Psoas muscle (tissue), 7 donors: ENCODE measurements at regions not wholly inside any gene's neighbourhood (a gene's known extent, or its start where the extent isn't known, plus 50 kb on each side); places are given as distances from the start of the nearest gene placed in this dataset.
A peak's percentile ranks its signal among the peaks of the same experiment; 100 is the strongest.

Source experiments
- ATAC-seq, 4 donors: fragments of 200-7000 bp; cut with Tn5 transposase; one replicate each; pipeline ENCODE4 v1.9.1; 2020; ENCODE audit warnings: moderate library complexity in 3 of 4, mild to moderate bottlenecking in 2 of 4
- DNase-seq, 2 donors: peaks; one replicate each; pipeline ENCODE4 v3.0.0-alpha.2; 2020
- H3K27ac ChIP-seq: fragments of 200-600 bp; one replicate; pipeline ENCODE4 v1.8.0; 2022
- H3K27me3 ChIP-seq, 3 donors: fragments of 200-600 bp in 1 of 3; one replicate each; pipeline versions ENCODE4 v1.6.1 to v1.8.0; 2013 to 2022; ENCODE audit warnings: low read length in 2 of 3, mild to moderate bottlenecking in 2 of 3, moderate library complexity in 1 of 3; ENCODE audit not compliant: insufficient read depth in 3 of 3
- H3K36me3 ChIP-seq, 2 donors: fragments of 200-600 bp in 1 of 2; one replicate each; pipeline versions ENCODE4 v1.6.1 to v1.8.0; 2013 to 2022; ENCODE audit warnings: low read depth in 1 of 2, mild to moderate bottlenecking in 1 of 2, moderate library complexity in 1 of 2; ENCODE audit not compliant: insufficient read depth in 1 of 2
- H3K4me1 ChIP-seq: fragments of 200-600 bp; one replicate; pipeline ENCODE4 v1.8.0; 2022
- H3K4me3 ChIP-seq: fragments of 200-600 bp; one replicate; pipeline ENCODE4 v1.8.0; 2022; ENCODE audit warnings: mild to moderate bottlenecking
- H3K9me3 ChIP-seq: fragments of 200-600 bp; one replicate; pipeline ENCODE4 v1.8.0; 2022
- WGBS, 3 donors: extraction: QIAGEN DNeasy Blood & Tissue Kit; methylation state at CpG; one replicate each; pipeline versions ENCODE4 v1.1.6 to v1.1.7; 2013; 5-methylcytosine and 5-hydroxymethylcytosine counted together
- intact Hi-C, 2 donors: fragments of 100-400 bp; cut with DNase I; formaldehyde crosslinking; loops; one replicate each; pipeline versions ENCODE4 v1.11.0 to v1.14.2; 2022
- TF ChIP-seq, protein P1 (sequence below): fragments of 200-600 bp; IDR thresholded peaks from one replicate; pipeline ENCODE4 v1.8.0; 2022; ENCODE audit warnings: antibody characterized with exemption
- donor health status: healthy with polysubstance abuse.
- donor health status: DM: no; HTN: no; CAD: no; lungs with moderate emphysema.
- donor health status: Bipolar disorder and iron deficiency.
- donor health status: healthy.
- donor health status: DM: yes; HTN: yes; CAD: no.
- donor health status: DM: no; HTN: no; CAD: no.
- donor health status: DM: yes; HTN: yes; CAD: no.

DNA sequence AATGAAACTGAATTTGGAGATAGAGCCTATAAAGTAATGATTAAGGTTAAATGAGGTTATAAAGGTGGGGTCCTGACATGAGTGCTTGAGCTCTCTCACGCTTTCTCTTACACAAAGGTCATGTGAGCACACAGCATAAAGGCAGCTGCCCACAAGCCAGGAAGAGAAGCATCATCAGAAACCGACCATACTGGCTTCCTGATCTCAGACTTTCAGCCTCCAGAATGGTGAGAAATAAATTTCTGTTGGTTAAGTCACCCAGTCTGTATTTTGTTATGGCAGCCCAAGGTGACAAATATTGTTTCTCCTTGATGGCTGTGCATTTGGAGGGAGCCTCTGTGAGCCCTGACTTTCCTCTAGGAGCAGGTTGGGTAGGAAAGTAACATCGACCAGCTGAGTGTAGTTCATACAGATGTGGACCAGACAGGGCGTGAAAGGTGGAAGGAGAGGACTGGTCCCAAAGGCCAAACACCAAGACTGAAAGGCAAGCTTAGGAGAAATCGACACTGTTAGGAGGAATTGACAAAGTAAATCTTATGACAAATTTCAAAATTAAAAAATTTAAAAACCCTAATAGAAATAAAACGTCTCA is 97.6 kb upstream of the SLC38A2 start:
- H3K4me1 ChIP-seq = peaks cover 49% of the 10 kb centered on the region
- peak overlapping the region; percentile 74 for H3K27ac ChIP-seq
- DNase-seq = no peak

DNA sequence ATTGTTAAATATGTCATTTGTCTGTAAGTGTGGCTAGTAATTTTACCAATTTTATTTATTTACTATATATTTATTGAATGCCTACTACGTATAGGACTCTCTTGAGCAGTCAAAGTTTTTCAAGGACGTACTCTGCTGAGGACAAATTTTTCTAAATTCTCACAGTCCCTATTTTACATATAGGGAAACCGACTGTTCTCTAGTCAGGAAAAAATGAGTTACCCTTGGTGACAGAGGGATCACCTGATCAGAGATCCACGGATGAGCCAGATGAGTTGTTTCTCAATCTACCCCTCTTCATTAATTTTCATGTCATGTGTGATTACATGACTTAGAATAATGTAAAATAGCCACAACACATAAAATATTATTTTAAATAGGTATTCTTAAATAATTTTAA is 96.2 kb upstream of the SLC38A2 start:
- H3K36me3 ChIP-seq = no peaks in the 10 kb centered on the region
- H3K27me3 ChIP-seq = no peaks in the 10 kb centered on the region
- H3K4me3 ChIP-seq = peak overlapping the region; percentile 4
- DNase-seq (no peak), ATAC-seq (peak in 1 of 4 donors; percentile 31)
- 58 to 65% (median 59%) methylated on average over 4 of the region's 4 CpGs for WGBS, 3 donors
- intact Hi-C loops = loop anchor here (2.0 to 5.0 kb wide), 2 partner anchors 82 to 84 kb away; no protein-coding TSS in a partner anchor
- H3K9me3 ChIP-seq = no peaks in the 10 kb centered on the region
- TF ChIP-seq, protein P1, sequence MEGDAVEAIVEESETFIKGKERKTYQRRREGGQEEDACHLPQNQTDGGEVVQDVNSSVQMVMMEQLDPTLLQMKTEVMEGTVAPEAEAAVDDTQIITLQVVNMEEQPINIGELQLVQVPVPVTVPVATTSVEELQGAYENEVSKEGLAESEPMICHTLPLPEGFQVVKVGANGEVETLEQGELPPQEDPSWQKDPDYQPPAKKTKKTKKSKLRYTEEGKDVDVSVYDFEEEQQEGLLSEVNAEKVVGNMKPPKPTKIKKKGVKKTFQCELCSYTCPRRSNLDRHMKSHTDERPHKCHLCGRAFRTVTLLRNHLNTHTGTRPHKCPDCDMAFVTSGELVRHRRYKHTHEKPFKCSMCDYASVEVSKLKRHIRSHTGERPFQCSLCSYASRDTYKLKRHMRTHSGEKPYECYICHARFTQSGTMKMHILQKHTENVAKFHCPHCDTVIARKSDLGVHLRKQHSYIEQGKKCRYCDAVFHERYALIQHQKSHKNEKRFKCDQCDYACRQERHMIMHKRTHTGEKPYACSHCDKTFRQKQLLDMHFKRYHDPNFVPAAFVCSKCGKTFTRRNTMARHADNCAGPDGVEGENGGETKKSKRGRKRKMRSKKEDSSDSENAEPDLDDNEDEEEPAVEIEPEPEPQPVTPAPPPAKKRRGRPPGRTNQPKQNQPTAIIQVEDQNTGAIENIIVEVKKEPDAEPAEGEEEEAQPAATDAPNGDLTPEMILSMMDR = no peak
- H3K27ac ChIP-seq = peak overlapping the region; percentile 74
- H3K4me1 ChIP-seq = peaks cover 53% of the 10 kb centered on the region

More for the DNA sequence above, 97.6 kb upstream of the SLC38A2 start:
- H3K4me3 ChIP-seq = no peak overlapping the region
- no peak for ATAC-seq
- intact Hi-C loops = loop anchor here in 1 of 2 donors (5.0 kb wide), 1 partner anchor 67 kb away; no protein-coding TSS in a partner anchor
- H3K36me3 ChIP-seq = no peaks in the 10 kb centered on the region
- H3K27me3 ChIP-seq = no peaks in the 10 kb centered on the region
- TF ChIP-seq, protein P1 = no peak
- 69 to 79% (median 70%) methylated on average over 5 to 6 of the region's 6 CpGs for WGBS, 3 donors
- H3K9me3 ChIP-seq = no peaks in the 10 kb centered on the region

DNA sequence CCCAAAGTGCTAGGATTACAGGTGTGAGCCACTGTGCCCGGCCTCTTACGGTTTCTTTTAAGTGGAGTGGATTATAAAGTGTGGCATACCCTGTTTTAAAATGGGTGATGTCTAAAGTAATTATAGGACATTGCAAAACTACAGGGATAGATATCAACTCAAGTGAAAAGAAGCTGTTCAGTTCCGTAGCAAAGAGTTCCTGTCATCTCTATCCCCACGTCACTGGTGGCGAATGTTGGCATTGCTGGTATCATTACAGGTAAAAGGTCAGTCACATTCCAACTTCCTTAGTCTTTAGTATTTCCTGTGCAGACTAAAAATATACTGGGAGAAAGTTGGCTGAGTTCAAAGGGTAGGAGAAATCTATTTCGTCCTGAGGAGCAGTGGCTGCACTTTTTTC is 95.6 kb upstream of the SLC38A2 start:
- TF ChIP-seq, protein P1 = peak; percentile 21
- peak overlapping the region; percentile 74 for H3K27ac ChIP-seq
- H3K27me3 ChIP-seq = no peaks in the 10 kb centered on the region
- H3K4me1 ChIP-seq = peaks cover 53% of the 10 kb centered on the region
- peak overlapping the region; percentile 4 for H3K4me3 ChIP-seq
- no peaks in the 10 kb centered on the region for H3K9me3 ChIP-seq
- DNase-seq = peak; percentile 55 to 81
- no peaks in the 10 kb centered on the region for H3K36me3 ChIP-seq
- WGBS, 3 donors = 19 to 26% (median 21%) methylated on average over 6 of the region's 6 CpGs
- intact Hi-C loops = loop anchor here (2.0 to 5.0 kb wide), 2 partner anchors 81 to 85 kb away; no protein-coding TSS in a partner anchor
- ATAC-seq = peak; percentile 94 to 96 (median 96)

DNA sequence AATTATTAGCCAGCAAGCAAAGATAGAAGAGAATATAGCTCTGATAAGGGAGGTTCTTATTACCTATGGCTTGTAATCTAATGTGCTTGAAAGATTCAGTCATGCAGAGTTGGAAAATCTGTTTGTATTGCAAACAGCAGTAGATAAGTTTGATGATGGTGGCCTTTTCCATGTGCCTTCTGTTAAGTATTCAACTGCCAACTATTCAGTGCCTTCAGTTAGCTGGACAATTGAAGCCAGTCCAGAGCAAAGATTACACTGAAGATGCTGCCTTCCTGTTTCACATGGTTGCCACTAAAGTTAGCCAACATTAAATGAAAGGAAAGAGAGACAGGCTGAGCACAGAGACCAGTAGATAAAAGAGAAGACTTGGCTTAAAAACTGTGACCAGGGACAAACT is 92.7 kb upstream of the SLC38A2 start:
- no peaks in the 10 kb centered on the region for H3K36me3 ChIP-seq
- ATAC-seq = no peak
- DNase-seq = no peak
- TF ChIP-seq, protein P1 = no peak
- no peaks in the 10 kb centered on the region for H3K27me3 ChIP-seq
- H3K27ac ChIP-seq = peak overlapping the region; percentile 74
- peaks cover 57% of the 10 kb centered on the region for H3K4me1 ChIP-seq
- H3K9me3 ChIP-seq = no peaks in the 10 kb centered on the region
- H3K4me3 ChIP-seq = no peak overlapping the region
- intact Hi-C loops = loop anchor here in 1 of 2 donors (5.0 kb wide), 1 partner anchor 78 kb away; no protein-coding TSS in a partner anchor
